Epithelial cell of esophagus (primary cell): ENCODE measurements at regions not wholly inside any gene's neighbourhood (a gene's known extent, or its start where the extent isn't known, plus 50 kb on each side); places are given as distances from the start of the nearest gene placed in this dataset.

Experiments
- DNase-seq: peaks from one replicate; pipeline ENCODE4 v3.0.0; 2010; ENCODE audit warnings: low read depth
- H3K4me3 ChIP-seq: 2 replicates; pipeline ENCODE4 v1.5.1; 2011; ENCODE audit warnings: mild to moderate bottlenecking, low read length, control low read depth
- CTCF ChIP-seq: IDR thresholded peaks from 2 replicates; pipeline ENCODE4 v1.5.1; 2011; ENCODE audit warnings: low read depth, mild to moderate bottlenecking, low read length, control low read depth, inconsistent platforms; ENCODE audit not compliant: insufficient read depth; ENCODE audit errors: missing control alignments

GRCh38 chr18:38984968-38985367, 1419.4 kb upstream of the CELF4 start:
- TF ChIP-seq CTCF: no peak
- H3K4me3 ChIP-seq: no peak overlapping the region
- no peak for DNase-seq

- DNase-seq: no peak
- H3K4me3 ChIP-seq: no peak overlapping the region
- no peak for TF ChIP-seq CTCF
Measured at GRCh38 chr18:38982072-38982471, 1416.5 kb upstream of the CELF4 start.

- TF ChIP-seq CTCF: no peak
- H3K4me3 ChIP-seq: no peak overlapping the region
- peak; percentile 9 for DNase-seq
Measured at GRCh38 chr18:38981389-38981788, 1415.8 kb upstream of the CELF4 start.

- TF ChIP-seq CTCF: no peak
- H3K4me3 ChIP-seq: no peak overlapping the region
- DNase-seq: peak; percentile 4
Measured at GRCh38 chr18:38980420-38980819, 1414.8 kb upstream of the CELF4 start.

GRCh38 chr18:38972571-38972970, 1407.0 kb upstream of the CELF4 start:
- H3K4me3 ChIP-seq: no peak overlapping the region
- TF ChIP-seq CTCF: no peak
- DNase-seq: no peak

GRCh38 chr18:38971881-38972280, 1406.3 kb upstream of the CELF4 start:
- TF ChIP-seq CTCF: no peak
- DNase-seq: no peak
- no peak overlapping the region for H3K4me3 ChIP-seq

- H3K4me3 ChIP-seq: no peak overlapping the region
- no peak for TF ChIP-seq CTCF
- DNase-seq: peak; percentile 50
Measured at GRCh38 chr18:38966841-38967240, 1401.2 kb upstream of the CELF4 start.
